GM23338 (cell line): ENCODE measurements at regions not wholly inside any gene's neighbourhood (a gene's known extent, or its start where the extent isn't known, plus 50 kb on each side); places are given as distances from the start of the nearest gene placed in this dataset.

Experiments used
- ATAC-seq: fragments of 200-7000 bp; cut with Tn5 transposase; 3 replicates; pipeline ENCODE4 v1.9.1; 2020
- DNase-seq: peaks from one replicate; pipeline ENCODE4 v3.0.0-alpha.2; 2015; ENCODE audit warnings: low spot score
- H2AFZ ChIP-seq: fragments of 200-600 bp; sonication (generic); 2 replicates; pipeline ENCODE4 v1.8.0; 2016; ENCODE audit warnings: antibody characterized with exemption, mild to moderate bottlenecking, moderate library complexity
- H3F3A ChIP-seq: fragments of 200-600 bp; sonication (generic); replicated peaks from 2 replicates; pipeline ENCODE4 v1.8.0; 2017; ENCODE audit warnings: antibody characterized with exemption, mixed run types, low read depth
- H3K27ac ChIP-seq: fragments of 200-600 bp; sonication (generic); 2 replicates; pipeline ENCODE4 v1.6.1; 2016; ENCODE audit warnings: low read depth
- H3K27me3 ChIP-seq: fragments of 200-600 bp; sonication (generic); 2 replicates; pipeline ENCODE4 v1.8.0; 2016; ENCODE audit warnings: mild to moderate bottlenecking, mixed run types, moderate library complexity; ENCODE audit not compliant: insufficient read depth
- H3K36me3 ChIP-seq: fragments of 200-600 bp; sonication (generic); 2 replicates; pipeline ENCODE4 v1.8.0; 2016; ENCODE audit warnings: mild to moderate bottlenecking; ENCODE audit not compliant: insufficient read depth
- H3K4me1 ChIP-seq: fragments of 200-600 bp; sonication (generic); 2 replicates; pipeline ENCODE4 v1.8.0; 2016; ENCODE audit warnings: mild to moderate bottlenecking, moderate library complexity; ENCODE audit not compliant: insufficient read depth
- H3K4me2 ChIP-seq: fragments of 200-600 bp; sonication (generic); 2 replicates; pipeline ENCODE4 v1.7.1; 2017; ENCODE audit warnings: mixed run types
- H3K4me3 ChIP-seq: fragments of 200-600 bp; sonication (generic); 2 replicates; pipeline ENCODE4 v1.6.1; 2016; ENCODE audit warnings: mixed run types
- H3K79me2 ChIP-seq: fragments of 200-600 bp; sonication (generic); replicated peaks from 2 replicates; pipeline ENCODE4 v1.8.0; 2017; ENCODE audit warnings: mild to moderate bottlenecking; ENCODE audit not compliant: insufficient read depth
- H3K9me2 ChIP-seq: fragments of 200-600 bp; sonication (generic); 2 replicates; pipeline ENCODE4 v1.8.0; 2017; ENCODE audit not compliant: insufficient read depth
- H4K20me1 ChIP-seq: fragments of 200-600 bp; sonication (generic); replicated peaks from 2 replicates; pipeline ENCODE4 v1.8.0; 2017; ENCODE audit warnings: mild to moderate bottlenecking; ENCODE audit not compliant: insufficient read depth
- H3K27ac Mint-ChIP-seq: 2 replicates; pipeline ENCODE4 v1.8.0; 2020; ENCODE audit warnings: inconsistent platforms, mild to moderate bottlenecking, moderate library complexity, mixed read lengths
- H3K27me3 Mint-ChIP-seq: 3 replicates; pipeline ENCODE4 v1.8.0; 2022; ENCODE audit warnings: low read depth, mild to moderate bottlenecking, moderate library complexity, mixed read lengths, inconsistent platforms; ENCODE audit not compliant: insufficient read depth, poor library complexity
- H3K36me3 Mint-ChIP-seq: 3 replicates; pipeline ENCODE4 v1.8.0; 2021; ENCODE audit warnings: low read depth, mild to moderate bottlenecking, inconsistent platforms, moderate library complexity, mixed read lengths
- H3K4me1 Mint-ChIP-seq: 3 replicates; pipeline ENCODE4 v1.8.0; 2020; ENCODE audit warnings: mild to moderate bottlenecking, inconsistent platforms, mixed read lengths
- H3K4me3 Mint-ChIP-seq: 3 replicates; pipeline ENCODE4 v1.8.0; 2021; ENCODE audit warnings: moderate library complexity, mild to moderate bottlenecking, inconsistent platforms, mixed read lengths
- H3K9me3 Mint-ChIP-seq: 3 replicates; pipeline ENCODE4 v1.8.0; 2020; ENCODE audit warnings: moderate library complexity, mild to moderate bottlenecking, inconsistent platforms, mixed read lengths
- CREB1 ChIP-seq: fragments of 250-450 bp; sonication (Bioruptor Pico); IDR thresholded peaks from 2 replicates; pipeline ENCODE4 v1.5.0; 2020; ENCODE audit warnings: low read depth, mild to moderate bottlenecking, moderate library complexity
- CTCF ChIP-seq, 2 experiments: fragments of 200-600 bp in 1 of 2; sonication (generic) in 1 of 2; conservative IDR thresholded peaks; 2 replicates each; pipeline versions ENCODE4 v1.5.1 to v1.6.1; 2016 to 2017; ENCODE audit warnings: antibody characterized with exemption in 2 of 2, low read depth in 2 of 2, mild to moderate bottlenecking in 2 of 2, moderate library complexity in 1 of 2
- EZH2 ChIP-seq: fragments of 200-600 bp; sonication (generic); IDR thresholded peaks from one replicate; pipeline ENCODE4 v1.8.0; 2017; ENCODE audit warnings: antibody characterized with exemption, mild to moderate bottlenecking, low read depth; ENCODE audit not compliant: unreplicated experiment
- EZH2phosphoT487 ChIP-seq: fragments of 200-600 bp; sonication (generic); IDR thresholded peaks from one replicate; pipeline ENCODE4 v1.8.1; 2018; ENCODE audit warnings: antibody characterized with exemption; ENCODE audit not compliant: unreplicated experiment
- JUNB ChIP-seq: IDR thresholded peaks from one replicate; pipeline ENCODE4 v1.6.1; 2016; ENCODE audit warnings: antibody characterized with exemption; ENCODE audit not compliant: unreplicated experiment
- NANOG ChIP-seq: IDR thresholded peaks from 2 replicates; pipeline ENCODE4 v1.6.1; 2016; ENCODE audit warnings: antibody characterized with exemption, borderline replicate concordance
- POLR2AphosphoS5 ChIP-seq: IDR thresholded peaks from 2 replicates; pipeline ENCODE4 v1.6.1; 2016; ENCODE audit warnings: antibody characterized with exemption, low read depth
- STAT1 ChIP-seq: IDR thresholded peaks from one replicate; pipeline ENCODE4 v1.6.1; 2016; ENCODE audit warnings: antibody characterized with exemption; ENCODE audit not compliant: unreplicated experiment
- ZNF114 ChIP-seq: fragments of 250-450 bp; sonication (Bioruptor Pico); IDR thresholded peaks from 2 replicates; pipeline ENCODE4 v1.5.0; 2020; ENCODE audit warnings: mild to moderate bottlenecking, moderate library complexity
- ZNF331 ChIP-seq: fragments of 250-450 bp; sonication (Bioruptor Pico); IDR thresholded peaks from 2 replicates; pipeline ENCODE4 v1.5.0; 2020; ENCODE audit warnings: low read depth, mild to moderate bottlenecking, moderate library complexity
- TF ChIP-seq, protein P1 (sequence below): IDR thresholded peaks from 2 replicates; pipeline ENCODE4 v1.6.1; 2016; ENCODE audit warnings: antibody characterized with exemption
- TF ChIP-seq, protein P2 (sequence below): IDR thresholded peaks from one replicate; pipeline ENCODE4 v1.6.1; 2018; ENCODE audit warnings: antibody characterized with exemption; ENCODE audit not compliant: unreplicated experiment
- TF ChIP-seq, protein P3 (sequence below): fragments of 250-450 bp; sonication (Bioruptor Pico); IDR thresholded peaks from 2 replicates; pipeline ENCODE4 v1.5.0; 2020; ENCODE audit warnings: mild to moderate bottlenecking, moderate library complexity

DNA sequence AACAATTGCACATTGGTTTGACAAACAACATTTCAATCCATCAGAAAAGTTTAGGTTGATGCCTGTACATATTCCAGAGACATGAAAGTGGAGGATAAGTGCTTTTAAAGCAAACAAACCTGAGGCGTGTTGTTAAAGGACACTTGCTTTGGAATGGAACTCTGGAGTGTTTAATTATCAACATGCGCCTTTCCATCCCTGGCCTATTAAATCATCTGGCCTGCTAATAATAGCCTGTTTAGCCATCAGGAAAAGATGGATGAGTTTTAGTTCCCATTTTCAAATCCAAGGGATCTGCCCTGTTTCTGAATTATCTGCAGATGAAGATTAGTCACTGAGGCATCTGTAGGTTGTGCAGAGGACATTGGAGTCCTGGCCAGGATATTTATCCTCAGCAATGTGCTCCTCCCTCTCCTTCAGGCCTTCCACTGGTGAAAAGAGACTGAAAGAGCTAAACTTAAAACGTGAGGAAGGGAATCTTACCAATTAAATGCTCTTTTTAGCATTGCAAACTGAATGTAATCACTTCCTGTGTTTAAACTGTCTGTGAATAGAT lies 388.9 kb downstream of the PPARGC1A start:
- no peak for DNase-seq
- Histone ChIP-seq H3K4me1 (0 out of 2 replicates have a peak, but pooled peaks cover 12% of the 10 kb centered on the region), H2AFZ (peak overlapping the region; percentile 78; the same call in 1 of the 2 replicates), H3K27ac (peak overlapping the region; percentile 26; the same call in 1 of the 2 replicates), H3K36me3 (no peaks in the 10 kb centered on the region), H3K4me2 (no peak overlapping the region), H3F3A (no peaks in the 10 kb centered on the region), H3K4me3 (no peak overlapping the region), H4K20me1 (no peaks in the 10 kb centered on the region), H3K9me2 (peaks cover 20% of the 10 kb centered on the region; the same call in 1 of the 2 replicates), H3K27me3 (no peaks in the 10 kb centered on the region), H3K79me2 (no peaks in the 10 kb centered on the region)
- peaks cover 8% of the 10 kb centered on the region; the same call in 1 of the 3 replicates for H3K36me3 Mint-ChIP-seq
- no peak for ATAC-seq
- no peak overlapping the region for H3K4me3 Mint-ChIP-seq
- peaks cover 19% of the 10 kb centered on the region for H3K4me1 Mint-ChIP-seq
- TF ChIP-seq, protein P1, sequence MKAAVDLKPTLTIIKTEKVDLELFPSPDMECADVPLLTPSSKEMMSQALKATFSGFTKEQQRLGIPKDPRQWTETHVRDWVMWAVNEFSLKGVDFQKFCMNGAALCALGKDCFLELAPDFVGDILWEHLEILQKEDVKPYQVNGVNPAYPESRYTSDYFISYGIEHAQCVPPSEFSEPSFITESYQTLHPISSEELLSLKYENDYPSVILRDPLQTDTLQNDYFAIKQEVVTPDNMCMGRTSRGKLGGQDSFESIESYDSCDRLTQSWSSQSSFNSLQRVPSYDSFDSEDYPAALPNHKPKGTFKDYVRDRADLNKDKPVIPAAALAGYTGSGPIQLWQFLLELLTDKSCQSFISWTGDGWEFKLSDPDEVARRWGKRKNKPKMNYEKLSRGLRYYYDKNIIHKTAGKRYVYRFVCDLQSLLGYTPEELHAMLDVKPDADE = no peak
- TF ChIP-seq, protein P2, sequence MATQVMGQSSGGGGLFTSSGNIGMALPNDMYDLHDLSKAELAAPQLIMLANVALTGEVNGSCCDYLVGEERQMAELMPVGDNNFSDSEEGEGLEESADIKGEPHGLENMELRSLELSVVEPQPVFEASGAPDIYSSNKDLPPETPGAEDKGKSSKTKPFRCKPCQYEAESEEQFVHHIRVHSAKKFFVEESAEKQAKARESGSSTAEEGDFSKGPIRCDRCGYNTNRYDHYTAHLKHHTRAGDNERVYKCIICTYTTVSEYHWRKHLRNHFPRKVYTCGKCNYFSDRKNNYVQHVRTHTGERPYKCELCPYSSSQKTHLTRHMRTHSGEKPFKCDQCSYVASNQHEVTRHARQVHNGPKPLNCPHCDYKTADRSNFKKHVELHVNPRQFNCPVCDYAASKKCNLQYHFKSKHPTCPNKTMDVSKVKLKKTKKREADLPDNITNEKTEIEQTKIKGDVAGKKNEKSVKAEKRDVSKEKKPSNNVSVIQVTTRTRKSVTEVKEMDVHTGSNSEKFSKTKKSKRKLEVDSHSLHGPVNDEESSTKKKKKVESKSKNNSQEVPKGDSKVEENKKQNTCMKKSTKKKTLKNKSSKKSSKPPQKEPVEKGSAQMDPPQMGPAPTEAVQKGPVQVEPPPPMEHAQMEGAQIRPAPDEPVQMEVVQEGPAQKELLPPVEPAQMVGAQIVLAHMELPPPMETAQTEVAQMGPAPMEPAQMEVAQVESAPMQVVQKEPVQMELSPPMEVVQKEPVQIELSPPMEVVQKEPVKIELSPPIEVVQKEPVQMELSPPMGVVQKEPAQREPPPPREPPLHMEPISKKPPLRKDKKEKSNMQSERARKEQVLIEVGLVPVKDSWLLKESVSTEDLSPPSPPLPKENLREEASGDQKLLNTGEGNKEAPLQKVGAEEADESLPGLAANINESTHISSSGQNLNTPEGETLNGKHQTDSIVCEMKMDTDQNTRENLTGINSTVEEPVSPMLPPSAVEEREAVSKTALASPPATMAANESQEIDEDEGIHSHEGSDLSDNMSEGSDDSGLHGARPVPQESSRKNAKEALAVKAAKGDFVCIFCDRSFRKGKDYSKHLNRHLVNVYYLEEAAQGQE = no peak
- TF ChIP-seq JUNB (no peak), STAT1 (no peak), NANOG (no peak), CREB1 (CRISPR knock-in tag) (no peak), CTCF (conservative IDR thresholded peaks at IDR 0.05; ENCODE audit: low read depth in 2 of 2) (no peak), ZNF331 (CRISPR knock-in tag) (no peak), ZNF114 (CRISPR knock-in tag) (no peak), EZH2 (no peak), EZH2phosphoT487 (no peak), POLR2AphosphoS5 (no peak)
- TF ChIP-seq, protein P3, sequence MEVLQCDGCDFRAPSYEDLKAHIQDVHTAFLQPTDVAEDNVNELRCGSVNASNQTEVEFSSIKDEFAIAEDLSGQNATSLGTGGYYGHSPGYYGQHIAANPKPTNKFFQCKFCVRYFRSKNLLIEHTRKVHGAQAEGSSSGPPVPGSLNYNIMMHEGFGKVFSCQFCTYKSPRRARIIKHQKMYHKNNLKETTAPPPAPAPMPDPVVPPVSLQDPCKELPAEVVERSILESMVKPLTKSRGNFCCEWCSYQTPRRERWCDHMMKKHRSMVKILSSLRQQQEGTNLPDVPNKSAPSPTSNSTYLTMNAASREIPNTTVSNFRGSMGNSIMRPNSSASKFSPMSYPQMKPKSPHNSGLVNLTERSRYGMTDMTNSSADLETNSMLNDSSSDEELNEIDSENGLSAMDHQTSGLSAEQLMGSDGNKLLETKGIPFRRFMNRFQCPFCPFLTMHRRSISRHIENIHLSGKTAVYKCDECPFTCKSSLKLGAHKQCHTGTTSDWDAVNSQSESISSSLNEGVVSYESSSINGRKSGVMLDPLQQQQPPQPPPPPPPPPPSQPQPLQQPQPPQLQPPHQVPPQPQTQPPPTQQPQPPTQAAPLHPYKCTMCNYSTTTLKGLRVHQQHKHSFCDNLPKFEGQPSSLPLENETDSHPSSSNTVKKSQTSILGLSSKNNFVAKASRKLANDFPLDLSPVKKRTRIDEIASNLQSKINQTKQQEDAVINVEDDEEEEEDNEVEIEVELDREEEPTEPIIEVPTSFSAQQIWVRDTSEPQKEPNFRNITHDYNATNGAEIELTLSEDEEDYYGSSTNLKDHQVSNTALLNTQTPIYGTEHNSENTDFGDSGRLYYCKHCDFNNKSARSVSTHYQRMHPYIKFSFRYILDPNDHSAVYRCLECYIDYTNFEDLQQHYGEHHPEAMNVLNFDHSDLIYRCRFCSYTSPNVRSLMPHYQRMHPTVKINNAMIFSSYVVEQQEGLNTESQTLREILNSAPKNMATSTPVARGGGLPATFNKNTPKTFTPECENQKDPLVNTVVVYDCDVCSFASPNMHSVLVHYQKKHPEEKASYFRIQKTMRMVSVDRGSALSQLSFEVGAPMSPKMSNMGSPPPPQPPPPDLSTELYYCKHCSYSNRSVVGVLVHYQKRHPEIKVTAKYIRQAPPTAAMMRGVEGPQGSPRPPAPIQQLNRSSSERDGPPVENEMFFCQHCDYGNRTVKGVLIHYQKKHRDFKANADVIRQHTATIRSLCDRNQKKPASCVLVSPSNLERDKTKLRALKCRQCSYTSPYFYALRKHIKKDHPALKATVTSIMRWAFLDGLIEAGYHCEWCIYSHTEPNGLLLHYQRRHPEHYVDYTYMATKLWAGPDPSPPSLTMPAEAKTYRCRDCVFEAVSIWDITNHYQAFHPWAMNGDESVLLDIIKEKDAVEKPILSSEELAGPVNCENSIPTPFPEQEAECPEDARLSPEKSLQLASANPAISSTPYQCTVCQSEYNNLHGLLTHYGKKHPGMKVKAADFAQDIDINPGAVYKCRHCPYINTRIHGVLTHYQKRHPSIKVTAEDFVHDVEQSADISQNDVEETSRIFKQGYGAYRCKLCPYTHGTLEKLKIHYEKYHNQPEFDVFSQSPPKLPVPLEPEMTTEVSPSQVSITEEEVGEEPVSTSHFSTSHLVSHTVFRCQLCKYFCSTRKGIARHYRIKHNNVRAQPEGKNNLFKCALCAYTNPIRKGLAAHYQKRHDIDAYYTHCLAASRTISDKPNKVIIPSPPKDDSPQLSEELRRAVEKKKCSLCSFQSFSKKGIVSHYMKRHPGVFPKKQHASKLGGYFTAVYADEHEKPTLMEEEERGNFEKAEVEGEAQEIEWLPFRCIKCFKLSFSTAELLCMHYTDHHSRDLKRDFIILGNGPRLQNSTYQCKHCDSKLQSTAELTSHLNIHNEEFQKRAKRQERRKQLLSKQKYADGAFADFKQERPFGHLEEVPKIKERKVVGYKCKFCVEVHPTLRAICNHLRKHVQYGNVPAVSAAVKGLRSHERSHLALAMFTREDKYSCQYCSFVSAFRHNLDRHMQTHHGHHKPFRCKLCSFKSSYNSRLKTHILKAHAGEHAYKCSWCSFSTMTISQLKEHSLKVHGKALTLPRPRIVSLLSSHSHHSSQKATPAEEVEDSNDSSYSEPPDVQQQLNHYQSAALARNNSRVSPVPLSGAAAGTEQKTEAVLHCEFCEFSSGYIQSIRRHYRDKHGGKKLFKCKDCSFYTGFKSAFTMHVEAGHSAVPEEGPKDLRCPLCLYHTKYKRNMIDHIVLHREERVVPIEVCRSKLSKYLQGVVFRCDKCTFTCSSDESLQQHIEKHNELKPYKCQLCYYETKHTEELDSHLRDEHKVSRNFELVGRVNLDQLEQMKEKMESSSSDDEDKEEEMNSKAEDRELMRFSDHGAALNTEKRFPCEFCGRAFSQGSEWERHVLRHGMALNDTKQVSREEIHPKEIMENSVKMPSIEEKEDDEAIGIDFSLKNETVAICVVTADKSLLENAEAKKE (CRISPR knock-in tag) = no peak
- H3K27ac Mint-ChIP-seq = peak overlapping the region; percentile 45; the same call in 1 of the 2 replicates
- peaks cover 3% of the 10 kb centered on the region for H3K27me3 Mint-ChIP-seq
- H3K9me3 Mint-ChIP-seq = peaks cover 5% of the 10 kb centered on the region; the same call in 1 of the 3 replicates
